A673 (cell line): ENCODE measurements at regions not wholly inside any gene's neighbourhood (a gene's known extent, or its start where the extent isn't known, plus 50 kb on each side); places are given as distances from the start of the nearest gene placed in this dataset.

Experiments
- BruUV-seq: library from RNA; stranded (reverse); fragments of 400-500 nt; replicated peaks from 2 replicates; lab custom pipeline; 2021; lab: Mats Ljungman, UMichigan
- CTCF ChIA-PET: fragments of 300-600 bp; sonication (Branson Sonifier 250); formaldehyde crosslinking; loops from one replicate; lab custom pipeline; 2022; ENCODE audit warnings: antibody characterized with exemption; lab: Charles Lee
- POLR2A ChIA-PET: fragments of 300-600 bp; sonication (Branson Sonifier 250); formaldehyde crosslinking; loops from one replicate; lab custom pipeline; 2022; ENCODE audit warnings: antibody characterized with exemption; ENCODE audit not compliant: low non-redundant PET; lab: Charles Lee
- DNase-seq: peaks from one replicate; pipeline ENCODE4 v3.0.0-alpha.2; 2015; ENCODE audit warnings: low spot score
- H3K27ac ChIP-seq: fragments of 200-600 bp; sonication (generic); 2 replicates; pipeline ENCODE4 v1.5.1; 2016; ENCODE audit warnings: mixed run types, low read depth, mild to moderate bottlenecking, mixed read lengths, antibody characterized with exemption, low read length; ENCODE audit not compliant: poor library complexity, severe bottlenecking
- H3K27me3 ChIP-seq: fragments of 200-600 bp; sonication (generic); replicated peaks from 2 replicates; pipeline ENCODE4 v1.6.1; 2017; ENCODE audit warnings: mixed run types, low read depth, mild to moderate bottlenecking, mixed read lengths, antibody characterized with exemption, low read length; ENCODE audit not compliant: insufficient read depth, poor library complexity
- H3K36me3 ChIP-seq: fragments of 200-600 bp; sonication (generic); 2 replicates; pipeline ENCODE4 v1.6.1; 2016; ENCODE audit warnings: mixed run types, mild to moderate bottlenecking, mixed read lengths, antibody characterized with exemption, low read length; ENCODE audit not compliant: insufficient read depth, poor library complexity, severe bottlenecking
- H3K4me1 ChIP-seq: fragments of 200-600 bp; sonication (generic); 2 replicates; pipeline ENCODE4 v1.6.1; 2017; ENCODE audit warnings: mixed run types, mild to moderate bottlenecking, mixed read lengths, antibody characterized with exemption, low read length; ENCODE audit not compliant: insufficient read depth, poor library complexity, severe bottlenecking
- H3K4me3 ChIP-seq: fragments of 200-600 bp; sonication (generic); 2 replicates; pipeline ENCODE4 v1.5.1; 2016; ENCODE audit warnings: low read depth, mixed run types, mild to moderate bottlenecking, mixed read lengths, low read length; ENCODE audit not compliant: poor library complexity, severe bottlenecking
- H3K9me3 ChIP-seq: fragments of 200-600 bp; sonication (generic); 2 replicates; pipeline ENCODE4 v1.6.1; 2016; ENCODE audit warnings: mixed run types, low read depth, mild to moderate bottlenecking, mixed read lengths, antibody characterized with exemption, low read length; ENCODE audit not compliant: poor library complexity, severe bottlenecking
- EZH2 ChIP-seq: fragments of 200-600 bp; sonication (generic); IDR thresholded peaks from 2 replicates; pipeline ENCODE4 v1.6.1; 2017; ENCODE audit warnings: borderline replicate concordance, low read depth, mild to moderate bottlenecking, mixed read lengths, antibody characterized with exemption, low read length; ENCODE audit not compliant: poor library complexity, severe bottlenecking
- intact Hi-C: fragments of 100-400 bp; cut with micrococcal nuclease; formaldehyde crosslinking; loops from one replicate; pipeline ENCODE4 v1.10.0; 2022; ENCODE audit not compliant: unreplicated experiment
- TF ChIP-seq, protein P1 (sequence below): fragments of 300-800, 200-600 bp; sonication (generic); conservative IDR thresholded peaks from 2 replicates; pipeline ENCODE4 v1.5.1; 2017; ENCODE audit warnings: low read depth, mild to moderate bottlenecking, antibody characterized with exemption, low read length, moderate library complexity, mixed read lengths

DNA sequence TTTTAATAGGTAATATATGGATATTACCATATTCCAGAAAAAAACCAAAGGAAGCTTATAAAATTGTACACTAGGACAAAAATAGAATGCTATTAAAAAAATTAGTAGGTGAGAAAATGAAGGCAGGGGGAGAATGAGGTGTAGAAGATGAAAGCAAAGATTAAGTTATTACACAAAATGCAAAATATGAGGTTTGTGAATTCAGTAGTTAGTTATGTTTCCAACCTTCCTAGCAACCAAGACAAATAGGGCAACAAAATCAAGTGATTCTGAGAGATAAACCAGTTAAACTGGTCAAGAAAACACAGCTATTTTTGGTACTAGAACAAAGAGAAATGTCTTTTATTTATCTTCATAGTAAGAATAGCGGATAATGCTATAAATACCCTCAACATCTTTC, 300.0 kb upstream of the RASGEF1B start:
- Histone ChIP-seq H3K4me3 (no peak overlapping the region), H3K36me3 (no peaks in the 10 kb centered on the region), H3K9me3 (no peaks in the 10 kb centered on the region), H3K27ac (no peak overlapping the region), H3K27me3 (no peaks in the 10 kb centered on the region), H3K4me1 (no peaks in the 10 kb centered on the region)
- CTCF ChIA-PET, result no interaction called here
- intact Hi-C loops, result no loop called here
- TF ChIP-seq, protein P1, sequence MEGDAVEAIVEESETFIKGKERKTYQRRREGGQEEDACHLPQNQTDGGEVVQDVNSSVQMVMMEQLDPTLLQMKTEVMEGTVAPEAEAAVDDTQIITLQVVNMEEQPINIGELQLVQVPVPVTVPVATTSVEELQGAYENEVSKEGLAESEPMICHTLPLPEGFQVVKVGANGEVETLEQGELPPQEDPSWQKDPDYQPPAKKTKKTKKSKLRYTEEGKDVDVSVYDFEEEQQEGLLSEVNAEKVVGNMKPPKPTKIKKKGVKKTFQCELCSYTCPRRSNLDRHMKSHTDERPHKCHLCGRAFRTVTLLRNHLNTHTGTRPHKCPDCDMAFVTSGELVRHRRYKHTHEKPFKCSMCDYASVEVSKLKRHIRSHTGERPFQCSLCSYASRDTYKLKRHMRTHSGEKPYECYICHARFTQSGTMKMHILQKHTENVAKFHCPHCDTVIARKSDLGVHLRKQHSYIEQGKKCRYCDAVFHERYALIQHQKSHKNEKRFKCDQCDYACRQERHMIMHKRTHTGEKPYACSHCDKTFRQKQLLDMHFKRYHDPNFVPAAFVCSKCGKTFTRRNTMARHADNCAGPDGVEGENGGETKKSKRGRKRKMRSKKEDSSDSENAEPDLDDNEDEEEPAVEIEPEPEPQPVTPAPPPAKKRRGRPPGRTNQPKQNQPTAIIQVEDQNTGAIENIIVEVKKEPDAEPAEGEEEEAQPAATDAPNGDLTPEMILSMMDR, result no peak
- no peak for DNase-seq
- POLR2A ChIA-PET, result no interaction called here
- no TSS peak for BruUV-seq

DNA sequence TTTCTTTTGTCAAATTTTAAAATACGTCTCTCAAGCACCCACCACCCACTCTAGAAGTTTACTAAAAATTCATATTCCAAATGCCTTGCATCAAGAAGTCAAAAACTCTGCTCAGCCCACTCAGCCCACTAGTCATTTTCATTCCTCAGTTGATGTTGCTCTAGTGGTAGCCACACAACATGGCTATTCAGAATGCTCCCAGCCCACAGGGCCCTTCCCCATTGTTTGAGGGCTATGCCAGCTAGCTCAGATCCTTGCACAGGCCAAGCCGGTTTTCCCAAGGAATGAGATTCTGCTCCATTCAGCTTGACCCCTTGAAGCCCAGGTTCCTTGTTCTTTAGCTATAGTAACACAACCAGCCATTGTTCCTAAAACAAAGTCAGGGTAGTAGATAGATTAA, 297.5 kb upstream of the RASGEF1B start:
- H3K4me3 ChIP-seq, result no peak overlapping the region
- no peaks in the 10 kb centered on the region for H3K36me3 ChIP-seq
- no TSS peak for BruUV-seq
- H3K27ac ChIP-seq, result no peak overlapping the region
- no peak for DNase-seq
- intact Hi-C loops, result no loop called here
- POLR2A ChIA-PET, result no interaction called here
- no peaks in the 10 kb centered on the region for H3K9me3 ChIP-seq
- no peaks in the 10 kb centered on the region for H3K27me3 ChIP-seq
- TF ChIP-seq, protein P1, result no peak
- TF ChIP-seq EZH2, result no peak
- CTCF ChIA-PET, result no interaction called here
- no peaks in the 10 kb centered on the region for H3K4me1 ChIP-seq

DNA sequence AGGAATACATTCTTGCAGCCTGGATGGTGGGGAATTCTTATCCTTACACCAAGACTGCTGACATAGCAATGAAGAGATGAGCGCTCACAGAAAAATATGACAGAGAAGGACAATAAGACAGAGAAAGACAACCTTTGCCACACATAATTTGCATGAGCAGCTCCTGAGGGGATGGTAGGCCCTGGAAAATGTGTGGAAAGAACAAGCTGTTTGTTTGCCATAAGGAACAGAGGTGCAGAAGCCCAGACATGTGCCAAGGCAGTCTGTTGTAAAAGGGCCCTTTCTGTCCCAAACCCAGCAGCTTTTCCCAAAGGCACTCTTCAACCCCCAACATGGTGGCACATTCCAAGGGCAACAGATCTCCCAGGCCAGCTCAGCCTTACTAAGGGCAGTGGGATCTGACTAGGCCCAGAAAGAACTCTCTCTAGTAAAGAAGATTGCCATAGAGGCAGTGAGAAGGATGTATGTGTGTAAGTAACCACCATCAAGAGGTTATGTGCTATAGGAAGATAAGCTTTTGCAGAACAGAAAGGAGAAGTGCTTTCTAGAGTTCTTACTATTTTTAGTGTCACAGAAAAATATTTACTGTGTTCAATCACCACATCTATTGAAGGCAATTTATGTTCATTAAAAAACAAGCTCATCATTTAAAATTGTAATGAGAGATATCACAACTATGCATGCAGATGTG, 287.0 kb upstream of the RASGEF1B start:
- ChIA-PET POLR2A (no interaction called here), CTCF (no interaction called here)
- H3K27ac ChIP-seq, result no peak overlapping the region
- H3K4me1 ChIP-seq, result no peaks in the 10 kb centered on the region
- H3K9me3 ChIP-seq, result no peaks in the 10 kb centered on the region
- intact Hi-C loops, result no loop called here
- BruUV-seq, result no TSS peak
- no peak for DNase-seq
- TF ChIP-seq EZH2, result no peak
- TF ChIP-seq, protein P1, result no peak
- H3K27me3 ChIP-seq, result no peaks in the 10 kb centered on the region
- H3K4me3 ChIP-seq, result no peak overlapping the region
- H3K36me3 ChIP-seq, result no peaks in the 10 kb centered on the region
